Testis (tissue), 2 donors: ENCODE measurements at regions not wholly inside any gene's neighbourhood (a gene's known extent, or its start where the extent isn't known, plus 50 kb on each side); places are given as distances from the start of the nearest gene placed in this dataset.
A peak's percentile ranks its signal among the peaks of the same experiment; 100 is the strongest.

Experiments
- POLR2A ChIP-seq: fragments of 450-650 bp; IDR thresholded peaks from one replicate; pipeline ENCODE4 v1.6.1; 2017; ENCODE audit warnings: antibody characterized with exemption, mild to moderate bottlenecking, moderate library complexity
- TF ChIP-seq, protein P1 (sequence below), 3 experiments: fragments of 450-650 bp in 2 of 3; fragments of 200-600 bp in 1 of 3; sonication (generic) in 1 of 3; IDR thresholded peaks; one replicate each; pipeline ENCODE4 v1.5.1; 2016 to 2019; ENCODE audit warnings: antibody characterized with exemption in 3 of 3, mild to moderate bottlenecking in 2 of 3, moderate library complexity in 1 of 3

DNA sequence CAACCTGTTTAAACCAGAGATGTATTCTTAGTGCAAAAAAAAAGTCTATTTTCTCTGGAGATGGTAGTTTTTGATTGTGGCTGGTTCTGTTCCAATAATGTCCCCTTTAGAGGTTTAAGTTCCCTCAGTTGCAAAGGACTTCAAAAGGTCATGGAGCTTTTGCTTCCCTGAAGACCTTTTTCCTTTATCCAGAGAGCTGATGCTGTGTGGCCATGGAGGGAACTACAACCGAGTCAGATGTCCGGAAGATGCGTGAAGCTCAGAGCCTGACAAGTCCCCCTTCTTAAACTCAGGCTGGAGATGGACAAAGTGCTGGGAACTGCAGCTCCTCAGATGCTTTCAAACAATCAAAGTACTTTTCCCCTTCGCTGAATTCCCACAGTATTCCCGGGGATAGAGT, 176.1 kb downstream of the TMEM18 start:
- TF ChIP-seq POLR2A: no peak
- TF ChIP-seq, protein P1, sequence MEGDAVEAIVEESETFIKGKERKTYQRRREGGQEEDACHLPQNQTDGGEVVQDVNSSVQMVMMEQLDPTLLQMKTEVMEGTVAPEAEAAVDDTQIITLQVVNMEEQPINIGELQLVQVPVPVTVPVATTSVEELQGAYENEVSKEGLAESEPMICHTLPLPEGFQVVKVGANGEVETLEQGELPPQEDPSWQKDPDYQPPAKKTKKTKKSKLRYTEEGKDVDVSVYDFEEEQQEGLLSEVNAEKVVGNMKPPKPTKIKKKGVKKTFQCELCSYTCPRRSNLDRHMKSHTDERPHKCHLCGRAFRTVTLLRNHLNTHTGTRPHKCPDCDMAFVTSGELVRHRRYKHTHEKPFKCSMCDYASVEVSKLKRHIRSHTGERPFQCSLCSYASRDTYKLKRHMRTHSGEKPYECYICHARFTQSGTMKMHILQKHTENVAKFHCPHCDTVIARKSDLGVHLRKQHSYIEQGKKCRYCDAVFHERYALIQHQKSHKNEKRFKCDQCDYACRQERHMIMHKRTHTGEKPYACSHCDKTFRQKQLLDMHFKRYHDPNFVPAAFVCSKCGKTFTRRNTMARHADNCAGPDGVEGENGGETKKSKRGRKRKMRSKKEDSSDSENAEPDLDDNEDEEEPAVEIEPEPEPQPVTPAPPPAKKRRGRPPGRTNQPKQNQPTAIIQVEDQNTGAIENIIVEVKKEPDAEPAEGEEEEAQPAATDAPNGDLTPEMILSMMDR (IDR thresholded peaks at IDR 0.05): peak in 2 of 3 experiments; percentile 15 to 29
